GM21367 (cell line): ENCODE measurements at regions not wholly inside any gene's neighbourhood (a gene's known extent, or its start where the extent isn't known, plus 50 kb on each side); places are given as distances from the start of the nearest gene placed in this dataset.
A peak's percentile ranks its signal among the peaks of the same experiment; 100 is the strongest.
"Not testable (repeated sequence)": the region's sequence is repeated elsewhere in the genome, so short reads cannot be mapped to it uniquely, and the experiment has no call there.

ENCODE experiments used
- ATAC-seq: cut with Tn5 transposase; IDR thresholded peaks from one replicate; pipeline ENCODE4 v1.9.1; 2021; ENCODE audit not compliant: unreplicated experiment

DNA sequence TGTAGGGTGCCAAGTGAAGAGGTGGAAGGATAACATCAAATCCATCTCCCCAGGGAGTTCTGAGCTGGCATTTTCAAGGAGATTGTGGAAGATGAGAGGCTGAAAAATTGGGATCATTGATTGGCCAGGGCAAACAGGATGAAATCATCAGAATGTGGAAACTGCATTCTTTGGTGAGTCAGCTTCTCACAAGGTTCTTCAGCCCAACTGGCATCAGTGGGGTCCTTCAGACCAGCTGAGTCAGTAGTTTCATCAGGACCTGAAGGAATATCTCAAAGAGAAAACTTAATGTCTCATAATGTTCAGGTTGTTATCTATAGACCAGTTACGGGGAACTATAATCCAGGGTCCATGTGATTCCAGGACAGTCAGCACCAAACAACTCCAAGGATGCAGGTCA lies 195.8 kb downstream of the HAO1 start:
- ATAC-seq, result no peak

DNA sequence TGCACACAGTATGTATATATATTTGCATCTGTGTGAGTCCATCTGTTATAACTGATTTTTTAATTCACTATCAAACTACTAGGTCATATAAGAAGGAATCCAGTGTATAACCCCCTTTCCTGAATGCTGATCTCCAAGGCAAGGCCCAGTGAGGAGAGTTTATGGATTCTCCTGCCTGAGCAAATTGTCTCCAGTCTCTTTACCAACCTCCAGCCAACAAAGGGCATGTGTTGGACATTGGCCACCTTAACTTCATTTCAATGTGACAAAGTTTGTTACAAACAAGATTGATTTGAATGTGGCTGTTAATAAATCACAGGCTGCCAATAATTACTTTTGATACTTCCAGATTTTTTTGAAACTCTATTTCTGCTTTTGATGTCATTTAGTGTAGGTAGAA lies 191.6 kb downstream of the HAO1 start:
- no peak for ATAC-seq

DNA sequence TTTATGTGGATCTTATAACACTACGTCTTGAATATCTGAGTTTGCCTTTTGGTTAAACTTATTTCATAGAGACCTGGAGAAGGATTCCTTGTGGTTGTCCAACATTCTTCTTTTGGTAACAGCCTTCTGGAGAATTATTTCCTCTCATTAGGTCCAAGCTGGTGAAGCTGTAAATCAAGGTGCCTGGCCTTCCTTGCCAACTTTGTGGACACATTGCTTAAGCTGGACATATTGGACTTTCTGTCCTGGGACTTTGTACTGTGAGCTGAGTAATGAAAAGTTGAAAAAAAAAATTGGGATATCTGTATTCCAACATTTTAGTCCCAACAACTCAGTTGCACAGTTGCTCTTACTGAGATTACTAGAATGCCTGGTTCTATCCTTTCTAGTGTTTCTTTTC lies 186.2 kb downstream of the HAO1 start:
- ATAC-seq, result no peak

DNA sequence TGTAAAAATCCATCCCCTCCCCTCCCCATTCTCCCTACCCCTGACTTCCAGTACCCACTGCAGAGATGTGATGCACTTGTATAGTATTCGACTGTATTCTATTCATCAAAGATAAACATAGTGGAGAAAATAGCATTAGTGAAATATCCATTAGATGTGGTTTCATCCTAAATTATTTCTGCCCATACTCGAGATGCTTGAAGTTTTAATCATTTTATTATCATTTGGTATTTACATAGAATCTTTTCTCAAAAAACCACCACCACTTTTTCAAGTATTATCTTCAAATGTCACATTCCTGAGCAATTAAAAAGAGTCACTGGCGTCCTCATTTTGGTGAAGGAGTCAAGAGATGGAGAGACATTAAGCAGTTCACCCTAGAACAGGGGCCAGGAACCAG lies 181.9 kb downstream of the HAO1 start:
- ATAC-seq, result no peak

DNA sequence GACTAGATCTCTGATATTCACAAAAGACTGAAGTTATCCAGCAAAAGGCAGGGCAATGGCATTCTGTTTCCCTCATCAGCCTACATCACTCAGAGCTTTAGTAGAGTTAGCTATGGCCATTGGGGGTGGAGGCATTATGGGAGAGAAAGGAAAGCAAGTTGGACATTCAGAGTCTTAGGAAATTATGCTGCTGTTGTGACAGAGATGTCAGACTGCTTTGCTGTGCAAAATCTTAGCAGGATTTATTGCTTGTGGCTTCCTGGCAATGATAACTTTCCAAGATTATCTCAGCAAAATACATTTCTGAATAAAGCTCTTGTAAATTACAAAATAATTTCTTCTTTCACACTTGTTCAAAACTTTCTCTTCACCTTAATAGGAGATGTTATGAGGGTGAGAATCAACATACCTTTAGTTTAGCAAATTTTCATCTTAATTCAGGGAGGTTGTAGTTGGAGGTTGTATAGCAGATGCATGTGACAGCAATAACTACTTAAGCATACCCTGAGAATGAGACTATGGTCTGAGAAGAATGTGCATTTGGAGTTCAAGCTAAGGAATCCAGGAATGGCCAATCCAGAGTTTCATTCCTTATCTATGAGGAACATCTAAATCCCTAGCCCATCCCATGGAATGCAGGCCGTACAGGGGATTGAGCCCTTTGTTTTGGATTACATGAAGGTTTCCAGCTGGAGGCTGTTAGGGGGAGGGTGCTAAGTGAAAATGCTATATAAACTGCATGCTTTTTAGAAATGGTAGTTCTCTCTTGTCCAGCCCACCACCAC lies 179.8 kb downstream of the HAO1 start:
- no peak for ATAC-seq

DNA sequence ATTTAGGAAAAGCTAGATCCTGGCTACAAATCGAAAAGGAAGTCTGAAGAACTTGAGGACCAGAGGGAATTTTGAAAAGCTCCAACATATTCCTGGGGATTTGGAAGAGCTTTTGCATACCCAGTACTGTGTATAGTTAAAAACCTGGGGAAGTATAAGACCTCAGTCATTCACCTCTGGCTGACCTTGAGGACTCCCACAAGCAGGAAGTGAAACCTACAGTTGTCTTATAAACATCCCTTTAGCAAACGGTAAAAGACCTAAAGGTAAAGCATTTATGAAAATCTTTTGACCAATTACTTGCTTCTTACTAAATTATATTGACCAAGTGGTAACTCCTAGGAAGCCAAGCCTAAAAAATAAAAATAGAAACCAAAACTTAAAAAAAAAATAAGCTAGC lies 175.0 kb downstream of the HAO1 start:
- peak; percentile 79 for ATAC-seq

DNA sequence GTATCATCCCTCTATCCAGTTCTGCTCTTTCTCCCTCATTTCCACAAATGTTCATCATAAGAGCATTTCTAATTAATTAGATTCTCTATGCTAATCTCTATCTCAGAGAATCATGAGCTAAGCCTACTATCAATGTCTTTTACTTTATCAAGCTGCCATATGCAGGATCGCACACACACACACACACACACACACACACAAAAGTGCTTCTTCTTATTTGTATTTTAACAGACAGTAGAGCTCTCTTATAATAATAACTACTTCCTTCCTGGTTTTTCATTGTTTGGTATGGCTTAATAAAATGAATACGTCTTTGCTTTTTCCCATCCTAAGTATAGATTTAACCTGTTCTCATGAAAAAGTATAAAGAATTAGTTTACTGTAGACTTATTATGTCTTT lies 170.2 kb downstream of the HAO1 start:
- ATAC-seq, result no peak

DNA sequence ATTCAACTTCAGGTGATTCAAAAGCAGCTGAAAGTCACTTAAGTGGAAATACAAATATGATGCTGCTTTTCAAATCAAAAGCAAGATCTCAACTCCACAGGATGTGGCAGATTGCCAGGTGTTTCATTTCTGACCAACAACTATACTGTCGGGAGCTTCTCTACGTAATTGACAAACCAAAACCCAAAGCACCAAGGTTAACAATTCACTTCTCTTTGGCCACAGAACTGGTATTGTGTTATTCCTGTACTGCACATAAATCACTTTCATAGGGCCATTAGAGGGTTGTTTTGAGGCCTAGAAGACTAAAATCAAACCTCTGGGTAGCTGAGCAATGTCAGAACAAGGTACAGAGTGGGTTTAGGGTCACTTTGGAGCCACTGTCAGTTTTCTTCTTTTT lies 169.7 kb downstream of the HAO1 start:
- ATAC-seq, result peak; percentile 99

DNA sequence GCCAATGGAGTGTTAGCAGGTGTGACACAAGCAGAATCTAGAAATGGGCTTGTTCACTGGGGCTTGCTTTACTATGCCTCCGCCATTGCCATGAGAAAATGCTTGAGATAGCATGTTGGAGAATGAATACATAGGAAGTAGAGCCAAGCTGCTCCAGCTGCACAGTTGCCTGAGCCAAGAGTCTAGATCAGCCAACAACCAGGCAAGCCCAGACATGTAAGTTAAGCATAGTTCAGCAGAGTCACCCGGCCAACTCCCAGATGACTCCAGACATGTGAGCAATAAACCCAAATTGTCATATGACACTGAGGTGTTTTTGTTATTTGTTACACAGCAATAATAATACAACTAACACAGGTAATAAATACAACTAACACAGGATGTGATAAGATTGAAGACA lies 167.9 kb downstream of the HAO1 start:
- ATAC-seq, result no peak

DNA sequence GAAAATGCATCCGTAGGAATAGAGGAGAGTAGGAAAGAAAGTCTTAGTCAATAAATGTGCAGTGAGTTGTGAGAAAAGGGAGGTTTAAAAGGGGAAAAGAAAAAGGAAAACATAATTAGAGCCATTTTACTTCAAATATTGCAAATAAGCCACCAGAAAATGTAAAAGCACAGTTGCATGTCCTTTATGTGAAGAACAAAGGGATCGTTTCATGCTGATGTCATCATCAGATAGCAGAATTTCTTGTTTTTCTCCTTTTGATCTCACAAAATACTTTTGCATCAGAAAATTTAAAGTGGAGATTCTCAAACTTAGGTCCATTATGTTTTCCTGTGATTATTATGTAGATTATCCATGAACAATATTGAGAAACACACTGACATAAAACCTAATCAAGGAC lies 166.7 kb downstream of the HAO1 start:
- ATAC-seq, result no peak

DNA sequence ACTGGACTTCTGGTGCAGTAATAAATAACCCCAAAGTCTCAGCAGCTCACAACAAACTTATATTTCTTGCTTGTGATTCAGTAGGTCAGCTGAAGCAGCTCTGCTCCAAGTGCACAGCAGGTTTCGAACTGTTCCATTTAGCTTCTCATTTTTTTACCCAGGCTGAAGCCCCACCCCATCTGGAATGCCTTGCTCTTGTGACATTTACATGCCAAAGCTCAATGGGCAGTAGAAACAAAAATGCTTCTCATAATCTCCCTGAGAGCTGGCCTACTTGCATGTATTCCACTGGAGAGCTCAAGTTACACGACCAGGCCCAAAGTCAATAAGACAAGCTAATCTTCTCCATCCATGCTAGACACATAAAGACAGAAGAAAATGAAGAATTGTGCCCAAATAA lies 165.2 kb downstream of the HAO1 start:
- no peak for ATAC-seq

DNA sequence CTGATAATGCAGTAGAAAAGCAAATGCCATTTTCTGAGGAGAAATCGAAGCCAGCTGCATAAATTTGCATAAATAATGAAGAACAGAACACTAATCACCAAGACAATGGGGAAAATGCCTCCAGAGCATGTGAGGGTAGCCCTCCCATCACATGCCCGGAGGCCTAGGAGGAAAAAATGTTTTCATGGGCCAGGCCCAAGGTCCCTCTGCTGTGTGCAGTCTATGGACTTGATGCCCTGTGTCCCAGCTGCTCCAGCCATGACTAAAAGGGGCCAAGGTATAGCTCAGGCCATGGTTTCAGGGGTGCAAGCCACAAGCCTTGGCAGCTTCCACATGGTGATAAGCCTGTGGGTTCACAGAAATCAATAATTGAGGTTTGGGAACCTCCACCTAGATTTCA lies 164.1 kb downstream of the HAO1 start:
- no peak for ATAC-seq

DNA sequence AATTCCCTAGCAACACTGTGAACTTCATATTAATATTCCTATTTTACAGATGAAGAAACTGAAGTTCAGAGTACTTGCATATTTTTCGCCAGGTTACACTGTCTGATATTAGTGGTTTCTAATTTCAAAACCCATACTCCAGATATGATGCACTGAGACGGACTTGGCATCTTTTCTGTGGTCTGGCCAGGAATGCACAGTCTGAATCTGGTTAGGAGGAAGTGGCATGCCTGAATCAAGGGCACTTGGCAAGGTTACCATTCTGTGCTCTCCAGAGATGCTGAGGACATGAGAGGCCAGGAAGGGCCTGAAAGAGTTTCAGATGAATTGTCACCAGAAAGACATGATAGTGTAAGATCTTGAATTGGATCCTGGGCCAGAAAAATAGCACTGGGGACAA lies 150.1 kb downstream of the HAO1 start:
- no peak for ATAC-seq

DNA sequence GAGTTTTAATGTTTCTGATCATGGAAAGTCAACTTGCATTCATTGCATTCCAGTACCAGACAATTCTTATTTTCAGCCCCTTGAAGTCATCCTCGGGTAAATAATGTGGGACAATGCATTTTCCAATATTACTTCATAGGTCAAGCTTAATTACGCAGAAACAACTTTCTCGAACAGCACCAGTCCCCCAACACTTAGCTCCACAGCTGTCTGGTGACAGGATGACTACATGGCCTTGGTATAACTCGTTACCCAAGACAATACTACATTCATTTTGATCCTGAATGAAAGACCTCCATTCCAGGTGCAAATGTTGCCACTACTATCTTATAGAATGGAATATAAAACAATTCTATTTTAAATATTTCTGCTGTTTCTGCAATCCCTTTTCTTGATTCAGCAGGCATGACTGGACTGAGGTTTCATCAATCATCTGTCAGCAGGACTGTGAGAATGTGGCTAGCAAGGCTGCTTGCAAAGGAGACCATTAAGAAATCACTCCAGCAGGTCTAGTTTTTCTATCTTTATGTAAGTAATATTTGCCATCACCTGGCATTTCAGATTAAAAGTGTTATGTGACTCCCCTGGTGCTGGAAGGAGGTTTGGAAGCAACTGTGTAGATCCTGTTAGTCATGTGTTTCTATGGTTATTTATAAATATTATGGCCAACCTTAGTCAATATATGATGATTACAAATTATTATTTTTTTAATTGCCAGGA lies 147.9 kb downstream of the HAO1 start:
- ATAC-seq, result no peak

DNA sequence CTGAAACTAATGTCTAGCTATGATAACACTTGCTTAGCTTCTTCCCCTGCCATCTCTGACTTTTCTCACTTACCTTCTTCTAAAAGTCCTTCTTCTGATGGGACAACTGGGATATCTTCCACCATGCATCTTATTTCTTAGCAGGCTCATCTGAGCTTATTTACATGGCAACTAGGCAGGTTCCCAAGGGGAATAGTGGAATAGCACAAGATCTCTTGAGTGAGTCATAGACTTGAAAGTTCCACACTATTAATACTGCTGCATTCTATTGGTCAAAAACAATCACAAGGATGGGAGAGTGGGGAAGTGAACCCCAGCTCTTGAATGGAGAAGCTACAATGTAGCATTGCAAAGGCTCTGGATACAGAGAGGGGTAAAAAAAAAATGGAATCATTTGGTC lies 142.1 kb downstream of the HAO1 start:
- no peak for ATAC-seq

DNA sequence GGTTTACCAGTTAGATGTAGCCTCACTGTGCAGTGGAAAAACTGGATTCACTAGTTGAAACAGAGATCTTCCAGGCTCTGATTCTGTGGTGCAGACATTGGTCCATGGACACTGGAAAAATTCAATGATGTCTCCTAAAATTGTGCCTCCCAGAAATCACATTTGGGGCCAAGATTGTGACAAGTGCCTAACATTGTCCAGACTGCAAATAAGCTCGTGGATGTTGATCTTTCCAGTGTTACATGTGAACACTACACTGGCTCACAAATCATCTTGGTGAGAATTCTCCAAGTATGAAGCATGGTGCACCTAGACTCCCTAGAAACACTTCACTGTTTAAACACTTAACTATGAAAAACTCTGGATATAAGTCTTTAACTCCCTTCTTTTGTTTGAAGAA lies 140.4 kb downstream of the HAO1 start:
- no peak for ATAC-seq

DNA sequence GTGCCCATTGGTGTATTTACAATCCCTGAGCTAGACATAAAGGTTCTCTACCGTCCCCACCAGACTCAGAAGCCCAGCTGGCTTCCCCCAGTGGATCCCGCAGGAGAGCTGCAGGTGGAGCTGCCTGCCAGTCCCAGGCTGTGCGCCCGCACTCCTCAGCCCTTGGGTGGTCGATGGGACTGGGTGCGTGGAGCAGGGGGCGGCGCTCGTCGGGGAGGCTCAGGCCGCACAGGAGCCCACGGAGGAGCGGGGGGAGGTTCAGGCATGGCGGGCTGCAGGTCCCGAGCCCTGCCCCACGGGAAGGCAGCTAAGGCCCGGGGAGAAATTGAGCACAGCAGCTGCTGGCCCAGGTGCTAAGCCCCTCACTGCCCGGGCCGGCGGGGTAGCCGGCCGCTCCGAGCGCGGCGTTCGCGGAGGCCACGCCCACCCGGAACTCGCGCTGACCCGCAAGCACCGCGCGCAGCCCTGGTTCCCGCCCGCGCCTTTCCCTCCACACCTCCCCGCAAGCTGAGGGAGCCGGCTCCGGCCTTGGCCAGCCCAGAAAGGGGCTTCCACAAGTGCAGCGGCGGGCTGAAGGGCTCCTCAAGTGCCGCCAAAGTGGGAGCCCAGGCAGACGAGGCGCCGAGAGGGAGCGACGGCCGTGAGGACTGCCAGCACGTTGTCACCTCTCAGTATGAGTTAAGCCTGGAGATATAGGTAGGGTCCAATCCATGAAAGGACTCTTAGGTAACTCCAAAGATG lies 136.7 kb downstream of the HAO1 start:
- ATAC-seq, result not testable (repeated sequence)

DNA sequence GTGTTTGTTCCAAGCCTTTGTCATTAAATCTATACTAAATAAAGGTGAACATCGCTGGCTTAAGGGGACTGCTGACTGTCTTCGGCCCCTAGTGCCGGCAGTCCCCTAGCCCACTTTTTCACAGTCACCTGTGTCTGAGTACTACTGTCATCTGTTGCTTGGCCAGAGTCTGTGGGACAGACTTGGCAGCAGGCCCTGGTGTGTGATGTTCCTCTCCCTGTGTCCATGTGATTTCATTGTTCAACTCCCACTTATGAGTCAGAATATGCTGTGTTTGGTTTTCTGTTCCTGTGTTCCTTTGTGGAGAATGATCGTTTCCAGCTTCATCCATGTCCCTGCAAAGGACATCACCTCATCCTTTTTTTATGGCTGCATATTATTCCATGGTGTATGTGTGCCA lies 133.4 kb downstream of the HAO1 start:
- ATAC-seq, result no peak

DNA sequence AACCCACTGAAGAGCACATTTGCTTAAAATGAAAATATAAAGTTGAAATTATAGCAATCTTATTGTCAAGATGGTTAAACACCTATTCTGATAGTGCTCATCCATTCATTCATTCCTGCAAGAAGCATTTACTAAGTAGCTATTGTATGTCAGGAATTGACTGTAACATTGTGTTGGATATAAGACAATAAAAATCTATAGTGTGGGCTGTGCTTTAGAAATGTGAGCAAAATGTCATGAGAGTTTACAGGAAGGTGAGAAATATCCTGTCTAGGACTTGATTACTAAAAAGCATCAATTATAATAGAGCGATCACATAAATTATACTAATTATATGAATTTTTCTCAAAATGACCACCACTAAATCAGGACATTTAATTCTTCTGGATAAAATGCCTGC lies 123.0 kb downstream of the HAO1 start:
- no peak for ATAC-seq

DNA sequence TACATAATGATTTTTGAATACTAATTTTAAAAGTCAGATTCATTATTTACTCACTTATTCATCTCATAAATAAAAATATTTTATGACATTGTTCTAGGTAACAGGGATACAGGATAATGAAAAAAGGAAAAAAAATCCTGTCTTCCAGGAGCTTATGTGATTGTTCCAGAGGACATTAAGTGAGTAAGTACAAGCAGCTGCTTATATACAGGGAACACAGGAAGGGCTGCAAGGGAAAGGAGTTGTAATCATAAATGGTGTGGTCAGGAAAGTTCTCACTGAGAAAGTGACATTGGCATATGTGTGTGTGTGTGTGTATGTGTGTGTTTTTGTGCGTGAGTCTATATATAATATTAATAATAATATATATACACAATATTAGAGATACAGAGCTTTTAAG lies 121.8 kb downstream of the HAO1 start:
- no peak for ATAC-seq

DNA sequence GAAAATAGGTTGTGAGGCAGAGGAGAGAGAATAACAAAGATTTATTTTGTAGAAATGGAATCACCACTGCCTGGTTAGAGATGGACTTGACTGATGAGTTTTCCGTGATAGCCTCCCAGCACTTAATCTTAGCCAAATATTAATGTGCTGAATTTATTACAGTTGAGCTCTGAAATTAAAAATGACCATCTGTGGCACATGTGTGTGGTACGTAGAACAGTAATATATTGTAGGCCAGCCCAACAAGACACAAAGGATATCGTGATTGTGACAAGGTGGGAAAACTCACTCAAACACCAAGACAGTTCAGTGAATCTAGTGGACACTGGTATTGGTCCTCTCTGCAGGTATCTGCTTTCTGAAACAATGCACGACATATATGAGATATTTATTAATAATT lies 119.4 kb downstream of the HAO1 start:
- ATAC-seq, result no peak

DNA sequence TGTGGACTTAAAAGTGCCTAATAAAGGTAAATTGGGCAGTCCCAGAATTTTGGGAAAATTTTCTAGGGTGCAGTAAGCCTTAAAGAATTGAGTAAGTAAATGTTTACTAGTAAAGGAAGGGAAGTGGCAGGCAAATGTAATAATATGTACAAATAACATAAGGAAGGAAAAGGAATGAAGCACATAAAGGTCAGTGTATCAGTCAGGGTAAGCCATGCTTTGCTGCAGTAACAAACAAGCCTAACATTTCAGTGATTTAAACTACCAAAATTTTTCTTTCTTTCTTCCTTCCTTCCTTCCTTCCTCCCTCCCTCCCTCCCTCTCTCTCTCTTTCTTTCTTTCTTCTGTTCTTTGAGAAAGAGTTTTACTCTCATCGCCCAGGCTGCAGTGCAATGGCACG lies 117.5 kb downstream of the HAO1 start:
- ATAC-seq, result no peak
